ENCODE measurements at regions not wholly inside any gene's neighbourhood (a gene's known extent, or its start where the extent isn't known, plus 50 kb on each side); places are given as distances from the start of the nearest gene placed in this dataset.
A peak's percentile ranks its signal among the peaks of the same experiment; 100 is the strongest.

DNA sequence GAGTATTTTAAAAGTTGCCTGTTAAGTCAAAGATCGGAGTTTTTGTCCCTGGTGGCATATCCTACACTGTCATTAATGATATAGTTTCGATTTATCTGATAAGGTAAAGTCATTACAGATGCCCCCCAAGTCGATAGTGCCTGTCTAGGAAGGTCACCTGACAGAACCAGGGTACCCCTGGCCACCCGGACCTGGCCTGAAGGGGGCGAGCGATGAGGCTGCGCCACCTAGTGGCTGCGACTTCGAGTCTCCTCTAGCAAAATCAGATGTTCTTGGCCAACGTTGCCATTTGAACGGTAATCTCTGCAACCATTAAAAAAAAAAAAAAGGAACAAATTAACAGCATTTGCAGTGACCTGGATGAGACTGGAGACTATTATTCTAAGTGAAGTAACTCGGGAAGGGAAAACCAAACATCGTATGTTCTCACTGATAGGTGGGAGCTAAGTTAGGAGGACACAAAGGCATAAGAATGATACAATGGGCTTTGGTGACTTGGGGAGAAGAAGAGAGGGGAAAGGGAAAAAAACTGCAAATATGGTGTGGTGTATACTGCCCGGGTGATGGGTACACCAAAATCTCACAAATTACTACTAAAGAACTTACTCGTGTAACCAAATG is 565.1 kb downstream of the LIG4 start:
- TF ChIP-seq CTCF (IDR thresholded peaks at IDR 0.05; ENCODE audit: low read depth, low read length) (peak; percentile 93), POLR2A (IDR thresholded peaks at IDR 0.05; ENCODE audit: extremely low read depth, insufficient read length) (no peak)
- H3K4me3 ChIP-seq (ENCODE audit: low read depth, low read length), result no peak overlapping the region
- peak; percentile 58 for DNase-seq (ENCODE audit: low read depth)

DNA sequence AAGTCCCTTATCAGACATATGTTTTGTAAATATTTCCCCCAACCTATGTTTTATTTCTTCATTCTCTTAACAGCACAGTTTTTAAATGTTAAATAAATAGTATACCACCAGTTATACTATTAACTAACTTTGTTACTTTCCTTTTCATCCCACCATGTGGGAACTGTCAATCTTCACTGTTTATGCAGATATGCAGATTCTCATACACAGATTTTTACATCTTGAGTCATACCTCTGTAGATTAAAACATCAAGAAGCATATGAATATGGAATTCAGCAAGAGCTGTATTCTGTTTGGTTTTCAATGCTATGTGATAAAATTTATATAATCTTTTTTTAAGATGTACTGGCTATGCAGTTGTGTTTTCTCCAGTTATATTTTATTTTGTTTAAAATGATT is 566.3 kb downstream of the LIG4 start:
- no peak for TF ChIP-seq POLR2A (IDR thresholded peaks at IDR 0.05; ENCODE audit: extremely low read depth, insufficient read length)
- TF ChIP-seq MAX (IDR thresholded peaks at IDR 0.05; ENCODE audit: low read depth, low read length), result no peak
- no peak for TF ChIP-seq MYC (IDR thresholded peaks at IDR 0.05; ENCODE audit: low read depth, low read length)
- TF ChIP-seq CTCF (IDR thresholded peaks at IDR 0.05; ENCODE audit: low read depth, low read length), result no peak

GRCh38 chr13:107644136-107644535 is 571.2 kb downstream of the LIG4 start:
- DNase-seq (ENCODE audit: low read depth), result no peak
- H3K4me3 ChIP-seq (ENCODE audit: low read depth, low read length), result no peak overlapping the region
- TF ChIP-seq MAX (IDR thresholded peaks at IDR 0.05; ENCODE audit: low read depth, low read length) (no peak), CTCF (IDR thresholded peaks at IDR 0.05; ENCODE audit: low read depth, low read length) (no peak), MYC (IDR thresholded peaks at IDR 0.05; ENCODE audit: low read depth, low read length) (no peak), POLR2A (IDR thresholded peaks at IDR 0.05; ENCODE audit: extremely low read depth, insufficient read length) (no peak)

More for the DNA sequence above, 566.3 kb downstream of the LIG4 start:
- H3K4me3 ChIP-seq (ENCODE audit: low read depth, low read length), result no peak overlapping the region
- no peak for DNase-seq (ENCODE audit: low read depth)

- TF ChIP-seq MAX (IDR thresholded peaks at IDR 0.05; ENCODE audit: low read depth, low read length), result no peak
- no peak for TF ChIP-seq CTCF (IDR thresholded peaks at IDR 0.05; ENCODE audit: low read depth, low read length)
- TF ChIP-seq MYC (IDR thresholded peaks at IDR 0.05; ENCODE audit: low read depth, low read length), result no peak
- TF ChIP-seq POLR2A (IDR thresholded peaks at IDR 0.05; ENCODE audit: extremely low read depth, insufficient read length), result no peak
- DNase-seq (ENCODE audit: low read depth), result no peak
- no peak overlapping the region for H3K4me3 ChIP-seq (ENCODE audit: low read depth, low read length)
These were observed 571.7 kb downstream of the LIG4 start for GRCh38 chr13:107643615-107644014.

GRCh38 chr13:107642831-107643230 is 572.5 kb downstream of the LIG4 start:
- DNase-seq (ENCODE audit: low read depth), result no peak
- H3K4me3 ChIP-seq (ENCODE audit: low read depth, low read length), result no peak overlapping the region
- no peak for TF ChIP-seq MAX (IDR thresholded peaks at IDR 0.05; ENCODE audit: low read depth, low read length)
- TF ChIP-seq CTCF (IDR thresholded peaks at IDR 0.05; ENCODE audit: low read depth, low read length), result no peak
- TF ChIP-seq MYC (IDR thresholded peaks at IDR 0.05; ENCODE audit: low read depth, low read length), result no peak
- no peak for TF ChIP-seq POLR2A (IDR thresholded peaks at IDR 0.05; ENCODE audit: extremely low read depth, insufficient read length)

GRCh38 chr13:107641574-107641973 is 573.8 kb downstream of the LIG4 start:
- no peak for TF ChIP-seq CTCF (IDR thresholded peaks at IDR 0.05; ENCODE audit: low read depth, low read length)
- TF ChIP-seq MYC (IDR thresholded peaks at IDR 0.05; ENCODE audit: low read depth, low read length), result no peak
- TF ChIP-seq POLR2A (IDR thresholded peaks at IDR 0.05; ENCODE audit: extremely low read depth, insufficient read length), result no peak
- no peak for TF ChIP-seq MAX (IDR thresholded peaks at IDR 0.05; ENCODE audit: low read depth, low read length)
- no peak for DNase-seq (ENCODE audit: low read depth)
- H3K4me3 ChIP-seq (ENCODE audit: low read depth, low read length), result no peak overlapping the region

All from NB4 (cell line).